Stomach smooth muscle (tissue), 2 donors: ENCODE measurements at regions not wholly inside any gene's neighbourhood (a gene's known extent, or its start where the extent isn't known, plus 50 kb on each side); places are given as distances from the start of the nearest gene placed in this dataset.
"Not testable (repeated sequence)": the region's sequence is repeated elsewhere in the genome, so short reads cannot be mapped to it uniquely, and the experiment has no call there.

Experiments
- H3K27ac ChIP-seq: one replicate; pipeline ENCODE4 v1.7.0; 2013; ENCODE audit warnings: mild to moderate bottlenecking, low read length, inconsistent platforms
- H3K27me3 ChIP-seq, 2 donors: one replicate each; pipeline ENCODE4 v1.7.0; 2013; ENCODE audit warnings: low read length in 2 of 2; ENCODE audit not compliant: insufficient read depth in 2 of 2, control insufficient read depth in 1 of 2
- H3K36me3 ChIP-seq, 2 donors: one replicate each; pipeline ENCODE4 v1.7.0; 2013; ENCODE audit warnings: low read length in 2 of 2; ENCODE audit not compliant: control insufficient read depth in 2 of 2, insufficient read depth in 2 of 2
- H3K4me1 ChIP-seq: one replicate; pipeline ENCODE4 v1.7.0; 2013; ENCODE audit warnings: low read length; ENCODE audit not compliant: control insufficient read depth, insufficient read depth
- H3K4me3 ChIP-seq, 2 donors: one replicate each; pipeline ENCODE4 v1.7.0; 2013; ENCODE audit warnings: low read length in 2 of 2
- H3K9ac ChIP-seq, 2 donors: one replicate each; pipeline ENCODE4 v1.7.0; 2013; ENCODE audit warnings: low read length in 2 of 2, mild to moderate bottlenecking in 1 of 2
- H3K9me3 ChIP-seq, 2 donors: one replicate each; pipeline ENCODE4 v1.7.0; 2013; ENCODE audit warnings: low read length in 2 of 2; ENCODE audit not compliant: control insufficient read depth in 2 of 2
- donor health status: healthy.
- donor health status: Pancreatic carcinoma.

- Histone ChIP-seq H3K9ac (no peak overlapping the region), H3K9me3 (peaks cover 0 to 3% of the 10 kb centered on the region in 2 donors), H3K27me3 (no peaks in the 10 kb centered on the region), H3K36me3 (no peaks in the 10 kb centered on the region), H3K4me3 (no peak overlapping the region), H3K4me1 (no peaks in the 10 kb centered on the region), H3K27ac (no peak overlapping the region)
Measured at GRCh38 chrX:66815227-66815626, 176.3 kb upstream of the EDA2R start.

GRCh38 chrX:66794514-66794913 is 155.6 kb upstream of the EDA2R start:
- H3K27me3 ChIP-seq, H3K4me1 ChIP-seq, H3K9me3 ChIP-seq, H3K36me3 ChIP-seq, H3K4me3 ChIP-seq, H3K9ac ChIP-seq, H3K27ac ChIP-seq: not testable (repeated sequence)

GRCh38 chrX:66766318-66766717 is 127.4 kb upstream of the EDA2R start:
- H3K27ac ChIP-seq, result no peak overlapping the region
- H3K9ac ChIP-seq, result no peak overlapping the region
- no peaks in the 10 kb centered on the region for H3K36me3 ChIP-seq
- no peaks in the 10 kb centered on the region for H3K4me1 ChIP-seq
- H3K27me3 ChIP-seq, result no peaks in the 10 kb centered on the region
- no peaks in the 10 kb centered on the region for H3K9me3 ChIP-seq
- no peak overlapping the region for H3K4me3 ChIP-seq

GRCh38 chrX:66760651-66761050 is 121.8 kb upstream of the EDA2R start:
- Histone ChIP-seq H3K27me3 (peaks cover 0 to 2% of the 10 kb centered on the region in 2 donors), H3K9ac (no peak overlapping the region), H3K9me3 (no peaks in the 10 kb centered on the region), H3K27ac (no peak overlapping the region), H3K36me3 (no peaks in the 10 kb centered on the region), H3K4me3 (no peak overlapping the region), H3K4me1 (no peaks in the 10 kb centered on the region)

GRCh38 chrX:66756717-66757116 is 117.8 kb upstream of the EDA2R start:
- Histone ChIP-seq H3K4me1 (no peaks in the 10 kb centered on the region), H3K27ac (no peak overlapping the region), H3K9ac (no peak overlapping the region), H3K9me3 (no peaks in the 10 kb centered on the region), H3K27me3 (peaks cover 0 to 2% of the 10 kb centered on the region in 2 donors), H3K36me3 (no peaks in the 10 kb centered on the region), H3K4me3 (no peak overlapping the region)

GRCh38 chrX:66751136-66751782 is 112.4 kb upstream of the EDA2R start:
- Histone ChIP-seq H3K4me3 (no peak overlapping the region), H3K9me3 (peaks cover 0 to 3% of the 10 kb centered on the region in 2 donors), H3K4me1 (no peaks in the 10 kb centered on the region), H3K27ac (no peak overlapping the region), H3K27me3 (no peaks in the 10 kb centered on the region), H3K36me3 (no peaks in the 10 kb centered on the region), H3K9ac (no peak overlapping the region)

GRCh38 chrX:66744519-66744918 is 105.6 kb upstream of the EDA2R start:
- not testable (repeated sequence) for H3K27me3 ChIP-seq, H3K4me1 ChIP-seq, H3K36me3 ChIP-seq, H3K27ac ChIP-seq, H3K9ac ChIP-seq, H3K9me3 ChIP-seq, H3K4me3 ChIP-seq

- Histone ChIP-seq H3K9ac (no peak overlapping the region), H3K4me1 (no peaks in the 10 kb centered on the region), H3K4me3 (no peak overlapping the region), H3K27ac (no peak overlapping the region), H3K27me3 (no peaks in the 10 kb centered on the region), H3K36me3 (no peaks in the 10 kb centered on the region), H3K9me3 (no peaks in the 10 kb centered on the region)
Measured at GRCh38 chrX:66731398-66731797, 92.5 kb upstream of the EDA2R start.

GRCh38 chrX:66728818-66729271 is 90.0 kb upstream of the EDA2R start:
- Histone ChIP-seq H3K27ac (no peak overlapping the region), H3K4me3 (peak overlapping the region; percentile 67 to 71), H3K9ac (no peak overlapping the region), H3K36me3 (no peaks in the 10 kb centered on the region), H3K9me3 (no peaks in the 10 kb centered on the region), H3K4me1 (no peaks in the 10 kb centered on the region), H3K27me3 (no peaks in the 10 kb centered on the region)

- Histone ChIP-seq H3K36me3 (no peaks in the 10 kb centered on the region), H3K4me1 (no peaks in the 10 kb centered on the region), H3K4me3 (no peak overlapping the region)
Measured at GRCh38 chrX:66717926-66718325, 79.0 kb upstream of the EDA2R start.

GRCh38 chrX:66698273-66699204 is 59.7 kb upstream of the EDA2R start:
- Histone ChIP-seq H3K27ac (no peak overlapping the region), H3K36me3 (no peaks in the 10 kb centered on the region), H3K27me3 (no peaks in the 10 kb centered on the region), H3K9me3 (peaks cover 0 to 3% of the 10 kb centered on the region in 2 donors), H3K4me1 (no peaks in the 10 kb centered on the region), H3K4me3 (no peak overlapping the region), H3K9ac (no peak overlapping the region)

More at GRCh38 chrX:66717926-66718325, 79.0 kb upstream of the EDA2R start:
- H3K9me3 ChIP-seq, result no peaks in the 10 kb centered on the region
- H3K9ac ChIP-seq, result no peak overlapping the region
- peaks cover 0 to 9% of the 10 kb centered on the region in 2 donors for H3K27me3 ChIP-seq
- no peak overlapping the region for H3K27ac ChIP-seq
